Muscle of leg (tissue), 3 donors: ENCODE measurements at regions not wholly inside any gene's neighbourhood (a gene's known extent, or its start where the extent isn't known, plus 50 kb on each side); places are given as distances from the start of the nearest gene placed in this dataset.
"Not testable (repeated sequence)": the region's sequence is repeated elsewhere in the genome, so short reads cannot be mapped to it uniquely, and the experiment has no call there.

Experiments
- DNase-seq: peaks from one replicate; pipeline ENCODE4 v3.0.0; 2013
- H3K27ac ChIP-seq: one replicate; pipeline ENCODE4 v1.5.1; 2013; ENCODE audit warnings: mild to moderate bottlenecking, low read length, control low read depth
- H3K27me3 ChIP-seq: one replicate; pipeline ENCODE4 v1.6.1; 2013; ENCODE audit warnings: low read length; ENCODE audit not compliant: control insufficient read depth, insufficient read depth
- H3K36me3 ChIP-seq: one replicate; pipeline ENCODE4 v1.6.1; 2013; ENCODE audit warnings: low read length; ENCODE audit not compliant: control insufficient read depth, insufficient read depth
- H3K4me1 ChIP-seq: one replicate; pipeline ENCODE4 v1.6.1; 2013; ENCODE audit warnings: low read length; ENCODE audit not compliant: control insufficient read depth, insufficient read depth
- H3K4me3 ChIP-seq: one replicate; pipeline ENCODE4 v1.5.1; 2013; ENCODE audit warnings: low read length, control low read depth
- H3K9me3 ChIP-seq: replicated peaks from 2 replicates; pipeline ENCODE4 v1.6.1; 2013; ENCODE audit warnings: low read depth, low read length; ENCODE audit not compliant: control insufficient read depth
- WGBS: methylation state at CpG from one replicate; pipeline ENCODE4 v1.1.5; 2013; ENCODE audit warnings: missing lambda C conversion rate; ENCODE audit not compliant: insufficient coverage; 5-methylcytosine and 5-hydroxymethylcytosine counted together

DNA sequence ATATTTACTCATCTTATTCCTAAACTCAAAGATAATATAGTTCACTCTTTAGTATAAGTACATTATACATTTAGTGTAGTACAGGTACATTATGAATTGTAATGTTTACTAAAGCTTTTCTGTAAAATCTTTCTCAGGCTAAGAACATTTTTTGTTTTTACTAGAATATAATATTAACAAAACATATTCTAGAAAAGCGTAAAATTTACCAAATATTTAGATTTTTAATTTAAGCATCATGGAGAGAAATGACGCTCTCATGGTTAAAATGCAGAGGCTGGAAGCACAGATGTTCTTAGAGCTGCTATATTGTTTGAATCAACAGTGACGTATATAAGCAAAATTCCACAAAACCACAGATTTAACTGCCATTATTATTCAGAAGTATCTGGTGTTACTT lies 54.7 kb upstream of the NBPF15 start:
- H3K27me3 ChIP-seq, H3K4me1 ChIP-seq, H3K36me3 ChIP-seq, H3K4me3 ChIP-seq, H3K9me3 ChIP-seq, H3K27ac ChIP-seq, DNase-seq: not testable (repeated sequence)
- no CpG with 5 or more reads among the region's 3 CpGs for WGBS

GRCh38 chr1:144516906-144517305 lies 55.4 kb upstream of the NBPF15 start:
- not testable (repeated sequence) for DNase-seq, H3K27ac ChIP-seq, H3K4me1 ChIP-seq, H3K4me3 ChIP-seq, H3K36me3 ChIP-seq, H3K27me3 ChIP-seq, H3K9me3 ChIP-seq
- WGBS: no CpG with 5 or more reads among the region's 2 CpGs

DNA sequence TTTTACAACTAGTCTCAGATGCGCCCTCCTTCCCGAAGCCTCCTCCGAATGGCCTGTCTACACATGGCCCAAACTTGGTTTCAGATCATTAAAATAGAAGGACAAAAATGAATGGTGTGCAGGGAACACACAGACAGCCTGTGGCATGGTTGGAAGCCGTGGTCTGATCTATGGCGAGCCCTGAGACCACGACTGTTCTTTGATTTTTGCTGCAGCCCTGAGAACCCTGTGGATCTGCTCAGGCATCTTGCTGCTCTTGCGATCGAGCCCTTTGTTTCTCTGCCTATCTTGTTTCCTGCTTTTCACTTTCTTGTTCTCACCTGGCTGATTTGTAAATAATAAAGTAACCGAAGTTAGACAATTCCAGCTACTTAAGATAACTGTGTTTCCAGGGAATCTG lies 57.0 kb upstream of the NBPF15 start:
- H3K27me3 ChIP-seq, H3K27ac ChIP-seq, H3K9me3 ChIP-seq, H3K36me3 ChIP-seq, DNase-seq, H3K4me1 ChIP-seq, H3K4me3 ChIP-seq: not testable (repeated sequence)
- WGBS: no CpG with 5 or more reads among the region's 9 CpGs

DNA sequence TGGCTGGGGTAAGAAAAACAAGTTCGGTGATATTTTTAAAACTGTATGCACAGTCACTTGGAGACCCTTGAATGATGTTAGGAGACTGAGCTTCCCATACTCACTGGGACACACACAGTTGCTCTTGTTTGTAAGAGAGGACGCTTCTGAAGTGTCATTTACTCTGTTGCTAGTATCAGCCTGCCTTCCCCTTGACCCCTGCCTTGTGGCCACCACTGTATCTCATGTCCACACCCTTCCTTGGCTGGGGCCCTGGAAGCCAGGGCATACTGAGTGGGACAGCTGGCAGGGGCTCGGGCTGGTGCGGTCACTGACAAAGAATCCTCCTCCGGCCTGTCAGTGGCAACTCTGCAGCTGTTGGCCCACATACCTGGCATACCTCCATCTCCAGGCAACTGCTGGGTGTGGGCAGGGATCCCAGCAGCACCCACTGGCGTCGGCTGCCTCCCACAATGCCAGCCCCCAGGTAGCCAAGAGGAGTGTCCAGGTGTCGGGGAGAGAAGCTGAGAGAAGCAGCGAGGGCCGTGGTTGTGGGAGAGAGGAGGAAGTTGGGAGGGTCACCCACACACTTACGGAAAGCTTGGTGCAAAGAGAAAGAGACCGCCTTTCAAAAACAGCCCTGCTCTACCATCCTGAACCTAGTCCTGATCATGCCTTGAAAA lies 58.2 kb upstream of the NBPF15 start:
- H3K4me1 ChIP-seq, H3K27me3 ChIP-seq, H3K36me3 ChIP-seq, H3K9me3 ChIP-seq, H3K4me3 ChIP-seq: not testable (repeated sequence)
- no CpG with 5 or more reads among the region's 12 CpGs for WGBS
- DNase-seq: peak; percentile 83
- H3K27ac ChIP-seq: peak overlapping the region; percentile 65

- not testable (repeated sequence) for H3K27ac ChIP-seq, H3K27me3 ChIP-seq, H3K4me1 ChIP-seq, H3K36me3 ChIP-seq, H3K4me3 ChIP-seq, H3K9me3 ChIP-seq
- WGBS: 3% methylated on average over 11 of the region's 33 CpGs
- DNase-seq: peak; percentile 43
These were observed 62.4 kb upstream of the NBPF15 start for GRCh38 chr1:144523661-144524407.

DNA sequence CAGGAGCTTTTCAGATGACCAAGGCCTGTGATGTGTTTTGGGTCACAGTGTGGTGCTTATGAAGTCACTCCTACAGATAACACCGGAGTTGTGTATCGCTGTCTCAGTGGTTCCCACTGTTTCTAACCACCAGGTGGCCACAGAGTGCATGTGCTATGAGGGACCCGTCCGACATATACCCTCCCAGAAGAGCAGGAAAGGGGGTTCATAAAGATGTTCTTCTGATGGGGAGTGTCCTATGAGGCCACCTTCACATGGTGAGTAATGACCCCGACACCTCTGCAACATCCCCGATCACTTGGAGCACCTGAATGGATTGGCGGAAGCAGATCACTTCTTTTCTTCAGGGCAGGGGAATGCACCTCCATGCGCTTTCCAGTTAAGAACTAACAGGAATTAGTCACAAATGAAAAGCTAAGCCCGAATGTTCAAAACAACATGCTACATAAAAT lies 60.5 kb upstream of the PPIAL4F start:
- H3K27ac ChIP-seq, H3K36me3 ChIP-seq, H3K27me3 ChIP-seq, H3K9me3 ChIP-seq, H3K4me3 ChIP-seq, DNase-seq, H3K4me1 ChIP-seq: not testable (repeated sequence)
- WGBS: no CpG with 5 or more reads among the region's 9 CpGs

GRCh38 chr1:144533480-144533879 lies 59.2 kb upstream of the PPIAL4F start:
- not testable (repeated sequence) for H3K27ac ChIP-seq, H3K4me3 ChIP-seq, H3K4me1 ChIP-seq, H3K9me3 ChIP-seq, H3K27me3 ChIP-seq, DNase-seq, H3K36me3 ChIP-seq
- 17% methylated on average over 1 of the region's 3 CpGs for WGBS

DNA sequence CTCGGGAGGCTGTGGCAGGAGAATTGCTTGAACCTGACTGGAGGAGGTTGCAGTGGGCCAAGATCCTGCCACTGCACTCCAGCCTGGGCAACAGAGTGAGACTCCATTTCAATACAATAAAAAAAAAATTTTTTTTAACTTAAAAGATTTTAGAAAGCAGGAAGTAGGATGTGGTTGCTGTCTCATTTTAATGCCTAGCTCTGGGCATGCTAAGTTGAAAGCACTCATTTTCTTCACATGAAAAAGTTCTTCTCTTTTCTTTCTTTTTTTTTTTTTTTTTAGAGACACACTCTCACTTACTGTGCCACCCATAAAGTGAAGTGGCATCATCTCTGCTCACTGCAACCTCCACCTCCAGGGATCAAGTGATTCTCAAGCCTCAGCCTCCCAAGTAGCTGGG lies 58.4 kb upstream of the PPIAL4F start:
- H3K36me3 ChIP-seq, H3K4me3 ChIP-seq, H3K9me3 ChIP-seq, H3K4me1 ChIP-seq, H3K27ac ChIP-seq, DNase-seq, H3K27me3 ChIP-seq: not testable (repeated sequence)
- no CpG with 5 or more reads among the region's 1 CpG for WGBS

GRCh38 chr1:144536677-144537076 lies 56.0 kb upstream of the PPIAL4F start:
- H3K4me3 ChIP-seq, H3K27ac ChIP-seq, DNase-seq, H3K27me3 ChIP-seq, H3K36me3 ChIP-seq, H3K9me3 ChIP-seq, H3K4me1 ChIP-seq: not testable (repeated sequence)
- WGBS: no CpG with 5 or more reads among the region's 1 CpG

DNA sequence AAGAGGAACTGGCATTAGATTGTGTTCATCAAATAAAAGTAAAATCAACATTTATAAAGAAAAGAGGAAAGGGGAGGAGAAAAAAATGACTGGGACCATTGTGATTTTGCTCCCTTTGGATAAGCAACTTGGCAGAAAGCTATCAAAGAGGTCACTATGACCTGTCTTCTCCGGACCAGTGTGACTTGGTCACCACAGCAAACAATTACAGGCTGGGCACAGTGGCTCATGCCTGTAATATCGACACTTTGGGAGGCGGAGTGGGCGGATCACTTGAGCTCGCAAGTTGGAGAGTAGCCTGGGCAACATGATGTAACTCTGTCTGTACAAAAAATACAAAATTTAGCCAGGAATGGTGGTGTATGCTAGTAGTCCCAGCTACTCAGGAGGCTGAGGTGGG lies 55.5 kb upstream of the PPIAL4F start:
- H3K27me3 ChIP-seq, H3K36me3 ChIP-seq, H3K4me1 ChIP-seq, DNase-seq, H3K27ac ChIP-seq, H3K9me3 ChIP-seq, H3K4me3 ChIP-seq: not testable (repeated sequence)
- WGBS: 80% methylated on average over 4 of the region's 5 CpGs
